Endothelial cell of umbilical vein (primary cell): ENCODE measurements at regions not wholly inside any gene's neighbourhood (a gene's known extent, or its start where the extent isn't known, plus 50 kb on each side); places are given as distances from the start of the nearest gene placed in this dataset.

Source experiments
- BruUV-seq: library from RNA; stranded (reverse); fragments of 400-500 nt; replicated peaks from 2 replicates; lab custom pipeline; 2021; lab: Mats Ljungman, UMichigan
- CTCF ChIA-PET: fragments of 300-600, 350-600 bp; sonication (Branson Sonifier 250); formaldehyde crosslinking; loops from one replicate; lab custom pipeline; 2021; ENCODE audit warnings: antibody characterized with exemption, inconsistent platforms; lab: Charles Lee
- POLR2A ChIA-PET: fragments of 300-600, 350-600 bp; sonication (Branson Sonifier 250); formaldehyde crosslinking; loops from one replicate; lab custom pipeline; 2021; ENCODE audit warnings: antibody characterized with exemption, inconsistent platforms; lab: Charles Lee
- DNase-seq: peaks from one replicate; pipeline ENCODE4 v3.0.0-alpha.2; 2011; ENCODE audit warnings: low read depth, low spot score
- FAIRE-seq: peaks from 2 replicates; lab custom pipeline; 2011; peaks lifted over from hg19 to GRCh38; lab: Jason Lieb, UNC
- H2AFZ ChIP-seq: 2 replicates; pipeline ENCODE4 v1.6.0; 2012; ENCODE audit warnings: low read depth, low read length, control low read depth, inconsistent platforms
- H3K27ac ChIP-seq: 2 replicates; pipeline ENCODE4 v1.5.1; 2011; ENCODE audit warnings: low read depth, mild to moderate bottlenecking, control low read depth, low read length, moderate library complexity; ENCODE audit not compliant: insufficient read depth
- H3K27me3 ChIP-seq, 2 experiments: 2 replicates each; pipeline versions ENCODE4 v1.6.0 to v1.6.1; 2011; ENCODE audit warnings: low read length in 2 of 2, mixed read lengths in 1 of 2; ENCODE audit not compliant: control insufficient read depth in 2 of 2, insufficient read depth in 2 of 2
- H3K36me3 ChIP-seq, 2 experiments: 2 replicates in 1 of 2; 3 replicates in 1 of 2; pipeline ENCODE4 v1.5.1; 2011; ENCODE audit warnings: low read length in 2 of 2, mild to moderate bottlenecking in 1 of 2, moderate library complexity in 1 of 2; ENCODE audit not compliant: control insufficient read depth in 2 of 2, insufficient read depth in 2 of 2; ENCODE audit errors: extremely low read depth in 1 of 2
- H3K4me1 ChIP-seq: 3 replicates; pipeline ENCODE4 v1.5.1; 2011; ENCODE audit warnings: mild to moderate bottlenecking, low read length; ENCODE audit not compliant: control insufficient read depth, insufficient read depth; ENCODE audit errors: extremely low read depth
- H3K4me2 ChIP-seq: 2 replicates; pipeline ENCODE4 v1.6.1; 2011; ENCODE audit warnings: low read length, control low read depth, mixed read lengths; ENCODE audit not compliant: insufficient read depth
- H3K4me3 ChIP-seq, 3 experiments: fragments of 200-600 bp in 1 of 3; sonication (generic), shearing (Covaris generic) in 1 of 3; replicated peaks in 1 of 3; 2 replicates each; pipeline ENCODE4 v1.5.1; 2011 to 2016; ENCODE audit warnings: control low read depth in 3 of 3, low read length in 3 of 3, mild to moderate bottlenecking in 2 of 3, inconsistent platforms in 1 of 3, low read depth in 1 of 3, moderate library complexity in 1 of 3; ENCODE audit not compliant: insufficient read depth in 1 of 3
- H3K79me2 ChIP-seq: 2 replicates; pipeline ENCODE4 v1.6.0; 2012; ENCODE audit warnings: low read length, inconsistent platforms; ENCODE audit not compliant: control insufficient read depth, insufficient read depth
- H3K9ac ChIP-seq: replicated peaks from 2 replicates; pipeline ENCODE3; 2011; ENCODE audit warnings: low read length, control low read depth; ENCODE audit not compliant: insufficient read depth; ENCODE audit errors: extremely low read depth
- H3K9me1 ChIP-seq: replicated peaks from 3 replicates; pipeline ENCODE4 v1.6.0; 2011; ENCODE audit warnings: mild to moderate bottlenecking, low read length; ENCODE audit not compliant: control insufficient read depth, insufficient read depth; ENCODE audit errors: extremely low read depth
- H3K9me3 ChIP-seq: replicated peaks from 2 replicates; pipeline ENCODE4 v1.5.1; 2012; ENCODE audit warnings: low read length, inconsistent platforms; ENCODE audit not compliant: control insufficient read depth, insufficient read depth
- H4K20me1 ChIP-seq: replicated peaks from 2 replicates; pipeline ENCODE3; 2011; ENCODE audit warnings: mild to moderate bottlenecking, low read length; ENCODE audit not compliant: control insufficient read depth, insufficient read depth; ENCODE audit errors: extremely low read depth
- CTCF ChIP-seq, 2 donors: IDR thresholded peaks; 1 replicate in 1 of 2; 2 replicates in 1 of 2; pipeline ENCODE4 v1.5.1; 2011; ENCODE audit warnings: low read length in 2 of 2, mild to moderate bottlenecking in 2 of 2, moderate library complexity in 2 of 2, control low read depth in 1 of 2, inconsistent platforms in 1 of 2, low read depth in 1 of 2; ENCODE audit not compliant: insufficient read depth in 1 of 2; ENCODE audit errors: extremely low read depth in 1 of 2
- EZH2 ChIP-seq: IDR thresholded peaks from 2 replicates; pipeline ENCODE4 v1.6.1; 2012; ENCODE audit warnings: borderline replicate concordance, low read depth, mild to moderate bottlenecking, moderate library complexity, low read length, inconsistent platforms; ENCODE audit not compliant: severe bottlenecking
- FOS ChIP-seq: IDR thresholded peaks from 2 replicates; pipeline ENCODE4 v1.6.1; 2011; ENCODE audit warnings: mild to moderate bottlenecking, low read length, moderate library complexity, borderline replicate concordance; ENCODE audit not compliant: insufficient read depth
- GATA2 ChIP-seq: IDR thresholded peaks from 2 replicates; pipeline ENCODE4 v1.7.0; 2011; ENCODE audit warnings: low read depth, mild to moderate bottlenecking, moderate library complexity, mixed read lengths, low read length; ENCODE audit not compliant: insufficient read length, insufficient read depth
- JUN ChIP-seq: IDR thresholded peaks from 2 replicates; pipeline ENCODE4 v1.6.1; 2011; ENCODE audit warnings: borderline replicate concordance, low read depth; ENCODE audit not compliant: insufficient read length, insufficient read depth
- MAX ChIP-seq: IDR thresholded peaks from 2 replicates; pipeline ENCODE4 v1.6.1; 2011; ENCODE audit not compliant: insufficient read depth, insufficient read length
- MYC ChIP-seq: IDR thresholded peaks from one replicate; pipeline ENCODE4 v1.6.1; 2011; ENCODE audit warnings: mild to moderate bottlenecking, low read depth, low read length
- POLR2A ChIP-seq: IDR thresholded peaks from 2 replicates; pipeline ENCODE4 v1.6.1; 2012; ENCODE audit warnings: low read depth, mild to moderate bottlenecking, control low read depth, low read length
- POLR2AphosphoS5 ChIP-seq: IDR thresholded peaks from 2 replicates; pipeline ENCODE4 v1.6.1; 2012; ENCODE audit warnings: low read depth, mild to moderate bottlenecking, control low read depth, low read length, moderate library complexity; ENCODE audit not compliant: insufficient read depth
- dilution Hi-C: fragments of 300-500 bp; cut with MboI; formaldehyde crosslinking; loops from one replicate; pipeline ENCODE4 v1.15.0; 2019; ENCODE audit warnings: low sequenced_read_pairs; ENCODE audit not compliant: extremely low pct_ligation_motif_present
- intact Hi-C: fragments of 100-400 bp; cut with micrococcal nuclease; formaldehyde crosslinking; loops from one replicate; pipeline ENCODE4 v1.10.0; 2022

- no TSS peak for BruUV-seq
- CTCF ChIA-PET = no interaction called here
- H3K9me3 ChIP-seq = peaks cover 2% of the 10 kb centered on the region
- H3K27me3 ChIP-seq = no peaks in the 10 kb centered on the region
- dilution Hi-C loops = no loop called here
- no peak overlapping the region for H2AFZ ChIP-seq
- H3K27ac ChIP-seq = no peak overlapping the region
- POLR2A ChIA-PET = no interaction called here
- no peaks in the 10 kb centered on the region for H3K9me1 ChIP-seq
- TF ChIP-seq EZH2 (no peak), JUN (no peak), POLR2A (no peak), MAX (no peak), POLR2AphosphoS5 (no peak), GATA2 (no peak), MYC (no peak), FOS (no peak), CTCF (IDR thresholded peaks at IDR 0.05; ENCODE audit: extremely low read depth in 1 of 2, insufficient read depth in 1 of 2, low read depth in 1 of 2, low read length in 2 of 2) (no peak)
- H3K4me3 ChIP-seq = no peak overlapping the region
- no peaks in the 10 kb centered on the region for H3K36me3 ChIP-seq
- FAIRE-seq = no peak
- no peaks in the 10 kb centered on the region for H3K4me1 ChIP-seq
- H3K9ac ChIP-seq = no peak overlapping the region
- DNase-seq = no peak
- no peaks in the 10 kb centered on the region for H3K79me2 ChIP-seq
- intact Hi-C loops = no loop called here
- no peaks in the 10 kb centered on the region for H4K20me1 ChIP-seq
- no peak overlapping the region for H3K4me2 ChIP-seq
Observed at GRCh38 chr2:107728586-107728985, 98.1 kb upstream of the RGPD4 start.
